GM12873 (cell line): ENCODE measurements at regions not wholly inside any gene's neighbourhood (a gene's known extent, or its start where the extent isn't known, plus 50 kb on each side); places are given as distances from the start of the nearest gene placed in this dataset.

Experiments
- CTCF ChIP-seq: IDR thresholded peaks from 2 replicates; pipeline ENCODE4 v1.5.1; 2012; ENCODE audit warnings: low read depth, mild to moderate bottlenecking, moderate library complexity, low read length, control low read depth; ENCODE audit not compliant: insufficient read depth; ENCODE audit errors: missing control alignments

- TF ChIP-seq CTCF = no peak
Observed at GRCh38 chr9:78712903-78713613, 416.1 kb downstream of the PSAT1 start.

GRCh38 chr9:78713614-78714405, 416.9 kb downstream of the PSAT1 start:
- no peak for TF ChIP-seq CTCF

GRCh38 chr9:78714576-78714975, 417.7 kb downstream of the PSAT1 start:
- no peak for TF ChIP-seq CTCF

GRCh38 chr9:78724896-78725295, 428.0 kb downstream of the PSAT1 start:
- TF ChIP-seq CTCF = no peak

GRCh38 chr9:78725503-78725902, 428.6 kb downstream of the PSAT1 start:
- TF ChIP-seq CTCF = no peak

- TF ChIP-seq CTCF = no peak
Observed at GRCh38 chr9:78745331-78745730, 448.4 kb downstream of the PSAT1 start.

- no peak for TF ChIP-seq CTCF
Observed at GRCh38 chr9:78746010-78746409, 449.1 kb downstream of the PSAT1 start.
